ENCODE measurements at regions not wholly inside any gene's neighbourhood (a gene's known extent, or its start where the extent isn't known, plus 50 kb on each side); places are given as distances from the start of the nearest gene placed in this dataset.

- Histone ChIP-seq H3K27me3 (ENCODE audit: insufficient read depth, low read length) (no peaks in the 10 kb centered on the region), H3K79me2 (ENCODE audit: insufficient read depth, low read length) (no peaks in the 10 kb centered on the region), H4K20me1 (ENCODE audit: insufficient read depth, low read length) (no peaks in the 10 kb centered on the region), H3K9ac (ENCODE audit: low read length) (no peak overlapping the region), H3K27ac (ENCODE audit: low read depth, low read length) (no peak overlapping the region), H3K36me3 (ENCODE audit: insufficient read depth, low read length) (no peaks in the 10 kb centered on the region), H3K4me3 (ENCODE audit: insufficient read depth, low read depth, low read length) (no peak overlapping the region), H3K4me1 (ENCODE audit: insufficient read depth, low read length) (no peaks in the 10 kb centered on the region), H3K4me2 (ENCODE audit: low read length) (no peak overlapping the region), H2AFZ (ENCODE audit: low read depth, low read length) (no peak overlapping the region), H3K9me3 (ENCODE audit: insufficient read depth, low read depth, low read length) (no peaks in the 10 kb centered on the region)
- H3K4me3 Mint-ChIP-seq (ENCODE audit: unreplicated experiment): no peak overlapping the region
- H3K4me1 Mint-ChIP-seq (ENCODE audit: low read depth, unreplicated experiment): no peaks in the 10 kb centered on the region
- no peaks in the 10 kb centered on the region for H3K36me3 Mint-ChIP-seq (ENCODE audit: low read depth, unreplicated experiment)
- TF ChIP-seq CTCF (IDR thresholded peaks at IDR 0.05; ENCODE audit: insufficient read depth, low read depth, low read length) (no peak), EZH2 (IDR thresholded peaks at IDR 0.05; ENCODE audit: insufficient read depth, low read length) (no peak)
- no peaks in the 10 kb centered on the region for H3K27me3 Mint-ChIP-seq (ENCODE audit: low read depth, unreplicated experiment)
- H3K27ac Mint-ChIP-seq (ENCODE audit: unreplicated experiment): no peak overlapping the region
- H3K9me3 Mint-ChIP-seq (ENCODE audit: unreplicated experiment): no peaks in the 10 kb centered on the region
- FAIRE-seq: no peak
- no peak for DNase-seq (ENCODE audit: low read depth)
Observed at GRCh38 chr4:160956875-160957274, 1206.9 kb downstream of the FSTL5 start.

GRCh38 chr4:160969925-160970324 lies 1193.9 kb downstream of the FSTL5 start:
- Mint-ChIP-seq H3K4me3 (ENCODE audit: unreplicated experiment) (no peak overlapping the region), H3K4me1 (ENCODE audit: low read depth, unreplicated experiment) (no peaks in the 10 kb centered on the region), H3K27me3 (ENCODE audit: low read depth, unreplicated experiment) (no peaks in the 10 kb centered on the region), H3K36me3 (ENCODE audit: low read depth, unreplicated experiment) (no peaks in the 10 kb centered on the region), H3K27ac (ENCODE audit: unreplicated experiment) (no peak overlapping the region), H3K9me3 (ENCODE audit: unreplicated experiment) (no peaks in the 10 kb centered on the region)
- Histone ChIP-seq H3K27ac (ENCODE audit: low read depth, low read length) (no peak overlapping the region), H3K9ac (ENCODE audit: low read length) (no peak overlapping the region), H3K27me3 (ENCODE audit: insufficient read depth, low read length) (no peaks in the 10 kb centered on the region), H3K36me3 (ENCODE audit: insufficient read depth, low read length) (no peaks in the 10 kb centered on the region), H3K79me2 (ENCODE audit: insufficient read depth, low read length) (no peaks in the 10 kb centered on the region), H4K20me1 (ENCODE audit: insufficient read depth, low read length) (no peaks in the 10 kb centered on the region), H2AFZ (ENCODE audit: low read depth, low read length) (no peak overlapping the region), H3K4me3 (ENCODE audit: insufficient read depth, low read depth, low read length) (no peak overlapping the region), H3K9me3 (ENCODE audit: insufficient read depth, low read depth, low read length) (no peaks in the 10 kb centered on the region), H3K4me2 (ENCODE audit: low read length) (no peak overlapping the region), H3K4me1 (ENCODE audit: insufficient read depth, low read length) (no peaks in the 10 kb centered on the region)
- TF ChIP-seq CTCF (IDR thresholded peaks at IDR 0.05; ENCODE audit: insufficient read depth, low read depth, low read length) (no peak), EZH2 (IDR thresholded peaks at IDR 0.05; ENCODE audit: insufficient read depth, low read length) (no peak)
- DNase-seq (ENCODE audit: low read depth): no peak
- FAIRE-seq: no peak

- H3K4me2 ChIP-seq (ENCODE audit: low read length): no peak overlapping the region
- Mint-ChIP-seq H3K4me3 (ENCODE audit: unreplicated experiment) (no peak overlapping the region), H3K9me3 (ENCODE audit: unreplicated experiment) (no peaks in the 10 kb centered on the region), H3K27me3 (ENCODE audit: low read depth, unreplicated experiment) (no peaks in the 10 kb centered on the region), H3K4me1 (ENCODE audit: low read depth, unreplicated experiment) (no peaks in the 10 kb centered on the region), H3K27ac (ENCODE audit: unreplicated experiment) (no peak overlapping the region), H3K36me3 (ENCODE audit: low read depth, unreplicated experiment) (no peaks in the 10 kb centered on the region)
- no peaks in the 10 kb centered on the region for H4K20me1 ChIP-seq (ENCODE audit: insufficient read depth, low read length)
- no peaks in the 10 kb centered on the region for H3K27me3 ChIP-seq (ENCODE audit: insufficient read depth, low read length)
- no peak for FAIRE-seq
- peaks cover 2% of the 10 kb centered on the region for H3K9me3 ChIP-seq (ENCODE audit: insufficient read depth, low read depth, low read length)
- H3K36me3 ChIP-seq (ENCODE audit: insufficient read depth, low read length): no peaks in the 10 kb centered on the region
- no peak overlapping the region for H3K4me3 ChIP-seq (ENCODE audit: insufficient read depth, low read depth, low read length)
- no peaks in the 10 kb centered on the region for H3K79me2 ChIP-seq (ENCODE audit: insufficient read depth, low read length)
- TF ChIP-seq CTCF (IDR thresholded peaks at IDR 0.05; ENCODE audit: insufficient read depth, low read depth, low read length) (no peak), EZH2 (IDR thresholded peaks at IDR 0.05; ENCODE audit: insufficient read depth, low read length) (no peak)
- H3K27ac ChIP-seq (ENCODE audit: low read depth, low read length): no peak overlapping the region
- no peaks in the 10 kb centered on the region for H3K4me1 ChIP-seq (ENCODE audit: insufficient read depth, low read length)
- H2AFZ ChIP-seq (ENCODE audit: low read depth, low read length): no peak overlapping the region
- no peak overlapping the region for H3K9ac ChIP-seq (ENCODE audit: low read length)
- no peak for DNase-seq (ENCODE audit: low read depth)
Observed at GRCh38 chr4:160980091-160980490, 1183.7 kb downstream of the FSTL5 start.
